Sigmoid colon (tissue), 6 donors: ENCODE measurements at regions not wholly inside any gene's neighbourhood (a gene's known extent, or its start where the extent isn't known, plus 50 kb on each side); places are given as distances from the start of the nearest gene placed in this dataset.

Experiments
- DNase-seq: peaks from one replicate; pipeline ENCODE4 v3.0.0-alpha.2; 2019
- H3K27ac ChIP-seq, 4 donors: fragments of 200-600 bp; sonication (generic); one replicate each; pipeline ENCODE4 v1.5.1; 2016 to 2019; ENCODE audit warnings: mild to moderate bottlenecking in 1 of 4
- H3K27me3 ChIP-seq, 3 donors: fragments of 200-600 bp; sonication (generic); one replicate each; pipeline ENCODE4 v1.5.1; 2019; ENCODE audit warnings: mild to moderate bottlenecking in 1 of 3
- H3K36me3 ChIP-seq, 4 donors: fragments of 200-600 bp; sonication (generic); one replicate each; pipeline ENCODE4 v1.5.1; 2016 to 2019
- H3K4me1 ChIP-seq, 4 donors: fragments of 200-600 bp; sonication (generic); one replicate each; pipeline ENCODE4 v1.5.1; 2017 to 2019
- H3K4me3 ChIP-seq, 4 donors: fragments of 200-600 bp; sonication (generic); one replicate each; pipeline ENCODE4 v1.5.1; 2017 to 2019; ENCODE audit warnings: mild to moderate bottlenecking in 2 of 4, moderate library complexity in 1 of 4
- H3K9me3 ChIP-seq, 4 donors: fragments of 200-600 bp in 3 of 4; sonication (generic) in 3 of 4; one replicate each; pipeline versions ENCODE4 v1.5.1 to v1.6.1; 2013 to 2019
- CTCF ChIP-seq, 4 experiments: fragments of 450-650 bp in 3 of 4; fragments of 200-600 bp in 1 of 4; IDR thresholded peaks; one replicate each; pipeline ENCODE4 v1.5.1; 2016 to 2019; ENCODE audit warnings: antibody characterized with exemption in 4 of 4, mild to moderate bottlenecking in 3 of 4, moderate library complexity in 2 of 4
- EP300 ChIP-seq, 4 donors: sonication (generic); formaldehyde crosslinking; IDR thresholded peaks; one replicate each; pipeline ENCODE4 v1.6.1; 2017; ENCODE audit warnings: antibody characterized with exemption in 4 of 4
- POLR2A ChIP-seq, 2 donors: fragments of 450-650 bp; IDR thresholded peaks; one replicate each; pipeline ENCODE4 v1.6.1; 2016; ENCODE audit warnings: antibody characterized with exemption in 2 of 2, mild to moderate bottlenecking in 2 of 2, moderate library complexity in 2 of 2
- POLR2AphosphoS5 ChIP-seq, 4 donors: sonication (generic); formaldehyde crosslinking; IDR thresholded peaks; one replicate each; pipeline ENCODE4 v1.6.1; 2017; ENCODE audit warnings: antibody characterized with exemption in 4 of 4
- WGBS, 2 donors: extraction: QIAGEN DNeasy Blood & Tissue Kit; methylation state at CpG; one replicate each; pipeline ENCODE4 v1.1.7; 2013; 5-methylcytosine and 5-hydroxymethylcytosine counted together
- intact Hi-C: fragments of 100-400 bp; cut with DNase I; formaldehyde crosslinking; loops from one replicate; pipeline ENCODE4 v1.15.1; 2023
- donor health status: healthy with polysubstance abuse.
- donor health status: healthy.

- Histone ChIP-seq H3K9me3 (no peaks in the 10 kb centered on the region), H3K4me1 (peaks cover 0 to 21% (median 3%) of the 10 kb centered on the region in 4 donors), H3K4me3 (no peak overlapping the region), H3K27ac (peak overlapping the region in 3 of 4 donors; percentile 40 to 53 (median 50)), H3K27me3 (no peaks in the 10 kb centered on the region), H3K36me3 (no peaks in the 10 kb centered on the region)
- peak; percentile 81 for DNase-seq
- intact Hi-C loops, result no loop called here
- no peak for TF ChIP-seq CTCF (IDR thresholded peaks at IDR 0.05)
- TF ChIP-seq EP300 (IDR thresholded peaks at IDR 0.05), result no peak
- no peak for TF ChIP-seq POLR2A (IDR thresholded peaks at IDR 0.05)
- TF ChIP-seq POLR2AphosphoS5 (IDR thresholded peaks at IDR 0.05), result no peak
- 90 to 92% methylated on average over 9 of the region's 9 CpGs for whole genome bisulfite sequencing, 2 donors
Measured at GRCh38 chr5:10124287-10124686, 125.4 kb downstream of the ATPSCKMT start.

GRCh38 chr5:10123254-10123989, 126.3 kb downstream of the ATPSCKMT start:
- H3K27ac ChIP-seq, result peak overlapping the region in 3 of 4 donors; percentile 40 to 53 (median 50)
- H3K27me3 ChIP-seq, result no peaks in the 10 kb centered on the region
- H3K4me3 ChIP-seq, result no peak overlapping the region
- intact Hi-C loops, result no loop called here
- H3K9me3 ChIP-seq, result no peaks in the 10 kb centered on the region
- TF ChIP-seq EP300 (IDR thresholded peaks at IDR 0.05) (no peak), POLR2A (IDR thresholded peaks at IDR 0.05) (no peak), CTCF (IDR thresholded peaks at IDR 0.05) (no peak), POLR2AphosphoS5 (IDR thresholded peaks at IDR 0.05) (no peak)
- 92 to 94% methylated on average over 7 of the region's 7 CpGs for WGBS, 2 donors
- no peak for DNase-seq
- H3K36me3 ChIP-seq, result no peaks in the 10 kb centered on the region
- H3K4me1 ChIP-seq, result peaks cover 0 to 21% (median 3%) of the 10 kb centered on the region in 4 donors

GRCh38 chr5:10122076-10122726, 127.5 kb downstream of the ATPSCKMT start:
- Histone ChIP-seq H3K27ac (no peak overlapping the region), H3K9me3 (no peaks in the 10 kb centered on the region), H3K4me3 (no peak overlapping the region), H3K27me3 (no peaks in the 10 kb centered on the region), H3K36me3 (no peaks in the 10 kb centered on the region), H3K4me1 (peaks cover 0 to 25% (median 6%) of the 10 kb centered on the region in 4 donors)
- TF ChIP-seq POLR2A (IDR thresholded peaks at IDR 0.05), result no peak
- intact Hi-C loops, result no loop called here
- WGBS, 2 donors, result 93 to 95% methylated on average over 1 of the region's 1 CpG
- DNase-seq, result no peak

- peaks cover 0 to 25% (median 6%) of the 10 kb centered on the region in 4 donors for H3K4me1 ChIP-seq
- no peaks in the 10 kb centered on the region for H3K36me3 ChIP-seq
- no peak overlapping the region for H3K27ac ChIP-seq
- no peaks in the 10 kb centered on the region for H3K27me3 ChIP-seq
- H3K4me3 ChIP-seq, result no peak overlapping the region
- no peaks in the 10 kb centered on the region for H3K9me3 ChIP-seq
- intact Hi-C loops, result no loop called here
- 95 to 96% methylated on average over 7 of the region's 7 CpGs for WGBS, 2 donors
- no peak for DNase-seq
- no peak for TF ChIP-seq EP300 (IDR thresholded peaks at IDR 0.05)
- no peak for TF ChIP-seq CTCF (IDR thresholded peaks at IDR 0.05)
- no peak for TF ChIP-seq POLR2AphosphoS5 (IDR thresholded peaks at IDR 0.05)
- TF ChIP-seq POLR2A (IDR thresholded peaks at IDR 0.05), result no peak
Measured at GRCh38 chr5:10120934-10121333, 128.8 kb downstream of the ATPSCKMT start.

GRCh38 chr5:10118150-10118549, 131.5 kb downstream of the ATPSCKMT start:
- no peak overlapping the region for H3K4me3 ChIP-seq
- no peak overlapping the region for H3K27ac ChIP-seq
- no peaks in the 10 kb centered on the region for H3K36me3 ChIP-seq
- H3K27me3 ChIP-seq, result no peaks in the 10 kb centered on the region
- no peak for DNase-seq
- intact Hi-C loops, result no loop called here
- peaks cover 0 to 10% (median 4%) of the 10 kb centered on the region in 4 donors for H3K4me1 ChIP-seq
- H3K9me3 ChIP-seq, result no peaks in the 10 kb centered on the region
- no peak for TF ChIP-seq POLR2A (IDR thresholded peaks at IDR 0.05)
- no peak for TF ChIP-seq POLR2AphosphoS5 (IDR thresholded peaks at IDR 0.05)
- TF ChIP-seq CTCF (IDR thresholded peaks at IDR 0.05), result no peak
- no peak for TF ChIP-seq EP300 (IDR thresholded peaks at IDR 0.05)
